ENCODE measurements at regions not wholly inside any gene's neighbourhood (a gene's known extent, or its start where the extent isn't known, plus 50 kb on each side); places are given as distances from the start of the nearest gene placed in this dataset.

DNA sequence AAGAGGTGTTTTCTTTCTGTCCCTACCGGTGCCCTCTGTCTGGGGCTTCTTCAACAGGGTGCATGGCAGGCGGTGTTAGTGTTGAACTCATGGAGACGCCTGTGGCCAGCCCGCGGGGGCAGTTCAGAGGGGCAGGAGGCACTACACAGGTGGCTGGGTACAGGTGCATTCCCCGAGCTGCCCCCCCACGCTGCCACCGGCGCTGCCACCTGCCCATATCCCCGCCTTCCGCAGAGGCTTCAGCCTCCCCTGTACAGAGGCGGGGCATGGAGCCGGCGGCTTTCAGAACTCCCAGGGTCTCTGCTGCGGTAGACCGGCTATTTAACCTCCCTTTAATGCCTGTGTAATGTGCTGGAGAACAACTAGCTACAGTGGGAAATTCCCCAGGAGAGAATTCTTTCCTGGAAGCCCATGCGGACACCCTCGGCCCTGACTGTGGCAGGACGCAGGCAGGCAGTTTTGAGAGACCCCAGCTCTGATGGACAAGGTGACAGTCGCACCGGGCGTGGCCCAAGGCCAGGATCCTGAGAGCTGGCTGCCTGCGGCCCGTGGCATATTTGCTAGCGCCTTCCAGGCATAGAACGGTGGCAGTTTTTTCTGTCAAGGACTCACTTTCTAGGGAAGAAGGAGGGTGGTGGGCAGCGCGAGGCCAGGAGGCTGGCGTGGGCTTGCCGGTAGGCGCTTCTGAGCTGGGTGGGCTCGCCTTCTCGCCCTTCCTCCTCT lies 53.7 kb upstream of the ZNF32 start:
- DNase-seq, result no peak

DNA sequence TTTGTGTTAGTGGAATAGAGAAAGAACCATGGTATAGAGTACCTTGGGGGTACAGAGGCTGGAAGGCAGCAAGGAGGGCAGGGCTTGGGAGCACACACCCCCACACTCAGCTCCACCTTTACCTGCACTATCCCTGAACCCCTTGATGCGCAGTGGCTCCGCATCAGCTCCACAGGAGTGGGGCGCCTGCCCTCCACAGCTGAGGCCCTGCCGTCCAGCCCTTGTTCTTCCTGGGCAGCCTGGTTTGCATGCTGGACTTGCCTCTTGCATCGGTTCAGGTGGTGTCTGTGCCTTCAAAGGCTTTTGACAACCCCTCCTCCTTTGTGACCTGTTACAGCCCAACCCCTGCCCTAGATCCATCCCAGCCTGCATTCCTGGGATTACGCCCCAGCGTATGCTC lies 52.6 kb upstream of the ZNF32 start:
- no peak for DNase-seq

DNA sequence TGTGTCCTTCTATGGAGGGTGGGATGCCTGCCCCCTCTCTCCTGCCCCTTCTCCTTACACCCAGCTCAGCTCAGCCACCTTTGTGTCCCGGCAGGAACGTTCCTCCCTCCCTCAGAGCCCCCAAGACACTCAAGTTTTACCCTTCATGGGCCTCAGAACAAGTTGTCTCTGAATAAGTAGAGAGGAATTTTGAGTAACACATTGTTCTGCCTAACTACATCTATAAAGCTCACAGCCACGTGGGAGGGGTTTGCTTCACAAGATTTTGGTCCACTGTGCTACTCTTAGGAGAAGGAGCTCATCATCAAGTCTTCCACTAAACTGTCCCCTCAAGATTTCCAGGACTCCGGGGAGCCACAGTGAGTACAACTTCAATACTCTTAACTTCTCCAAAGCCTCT lies 51.6 kb upstream of the ZNF32 start:
- no peak for DNase-seq

DNA sequence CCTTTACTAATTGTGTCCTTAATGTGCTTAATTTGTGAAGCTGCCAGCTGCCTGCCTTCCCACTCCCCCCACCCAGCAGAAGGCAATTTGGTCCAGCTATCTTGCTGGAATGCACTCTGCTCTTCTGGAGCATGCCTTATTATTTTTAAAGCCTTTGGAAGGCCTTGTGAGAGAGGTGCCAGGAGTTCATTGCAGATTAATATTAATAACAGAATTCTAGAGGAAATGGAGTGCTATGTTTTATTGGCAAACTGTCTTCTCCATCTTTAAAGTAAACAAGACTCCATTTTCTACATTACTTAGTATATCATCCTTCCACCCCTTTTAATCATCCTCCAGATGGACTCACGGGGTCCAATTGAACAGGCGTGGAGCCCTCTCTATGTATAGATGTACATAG lies 50.8 kb upstream of the ZNF32 start:
- DNase-seq, result no peak

Measured in NCI-H2029 treated with DMSO at 0.1 percent for 48 hours (cell line).